Fibroblast of the aortic adventitia (primary cell): ENCODE measurements at regions not wholly inside any gene's neighbourhood (a gene's known extent, or its start where the extent isn't known, plus 50 kb on each side); places are given as distances from the start of the nearest gene placed in this dataset.

Experiments used
- DNase-seq: peaks from one replicate; pipeline ENCODE4 v3.0.0-alpha.2; 2010; ENCODE audit warnings: low read depth
- H3K4me3 ChIP-seq: 2 replicates; pipeline ENCODE4 v1.5.1; 2011; ENCODE audit warnings: low read depth, mild to moderate bottlenecking, control low read depth, low read length, moderate library complexity
- TF ChIP-seq, protein P1 (sequence below): IDR thresholded peaks from 2 replicates; pipeline ENCODE4 v1.5.1; 2011; ENCODE audit warnings: mild to moderate bottlenecking, low read length, control low read depth, inconsistent platforms; ENCODE audit not compliant: insufficient read depth

DNA sequence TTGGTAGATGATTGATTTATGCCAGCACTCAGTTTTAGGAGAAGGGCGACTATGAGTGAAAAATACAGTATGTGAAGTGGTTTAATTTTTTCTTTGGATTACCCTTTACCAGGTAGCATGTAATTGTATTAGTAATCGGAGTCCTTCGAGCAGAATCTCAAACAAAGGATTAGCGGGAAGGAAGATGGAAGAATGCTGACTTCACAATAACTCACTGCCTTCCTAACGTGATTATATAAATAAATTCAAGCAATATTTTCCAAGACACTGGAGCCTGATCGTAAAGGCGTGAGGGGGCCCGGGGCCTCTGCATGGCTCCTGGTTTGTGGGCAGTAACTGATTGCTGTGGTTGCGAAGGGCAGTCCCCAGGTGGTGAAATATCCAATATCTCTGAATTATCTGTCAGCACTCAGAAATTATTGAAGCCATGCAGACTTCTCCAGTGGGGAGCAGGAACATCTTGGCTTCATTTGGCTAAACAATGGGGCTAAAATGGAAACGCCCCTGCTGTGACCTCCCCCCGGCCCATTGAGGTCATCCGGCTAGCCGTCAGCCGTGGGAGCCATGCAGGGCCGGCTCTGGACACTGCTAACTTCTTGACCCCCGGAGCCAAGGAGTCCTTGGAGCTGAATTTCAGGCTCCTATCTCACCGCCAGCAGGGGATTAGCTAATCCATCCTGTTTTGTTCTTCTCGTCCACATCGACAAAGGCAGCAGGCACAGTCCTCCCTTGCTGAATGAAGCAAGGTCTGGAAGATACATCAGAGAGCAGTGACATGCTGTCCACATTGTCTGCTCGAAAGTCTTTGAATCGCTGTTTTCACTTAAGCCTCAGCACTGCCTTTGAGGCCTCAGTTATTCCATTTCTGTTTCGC, 295.9 kb upstream of the N4BP1 start:
- DNase-seq: no peak
- TF ChIP-seq, protein P1, sequence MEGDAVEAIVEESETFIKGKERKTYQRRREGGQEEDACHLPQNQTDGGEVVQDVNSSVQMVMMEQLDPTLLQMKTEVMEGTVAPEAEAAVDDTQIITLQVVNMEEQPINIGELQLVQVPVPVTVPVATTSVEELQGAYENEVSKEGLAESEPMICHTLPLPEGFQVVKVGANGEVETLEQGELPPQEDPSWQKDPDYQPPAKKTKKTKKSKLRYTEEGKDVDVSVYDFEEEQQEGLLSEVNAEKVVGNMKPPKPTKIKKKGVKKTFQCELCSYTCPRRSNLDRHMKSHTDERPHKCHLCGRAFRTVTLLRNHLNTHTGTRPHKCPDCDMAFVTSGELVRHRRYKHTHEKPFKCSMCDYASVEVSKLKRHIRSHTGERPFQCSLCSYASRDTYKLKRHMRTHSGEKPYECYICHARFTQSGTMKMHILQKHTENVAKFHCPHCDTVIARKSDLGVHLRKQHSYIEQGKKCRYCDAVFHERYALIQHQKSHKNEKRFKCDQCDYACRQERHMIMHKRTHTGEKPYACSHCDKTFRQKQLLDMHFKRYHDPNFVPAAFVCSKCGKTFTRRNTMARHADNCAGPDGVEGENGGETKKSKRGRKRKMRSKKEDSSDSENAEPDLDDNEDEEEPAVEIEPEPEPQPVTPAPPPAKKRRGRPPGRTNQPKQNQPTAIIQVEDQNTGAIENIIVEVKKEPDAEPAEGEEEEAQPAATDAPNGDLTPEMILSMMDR: no peak
- no peak overlapping the region for H3K4me3 ChIP-seq

- TF ChIP-seq, protein P1: no peak
- DNase-seq: no peak
Observed at GRCh38 chr16:48904333-48904732, 294.4 kb upstream of the N4BP1 start.

GRCh38 chr16:48903039-48903438, 293.1 kb upstream of the N4BP1 start:
- no peak overlapping the region for H3K4me3 ChIP-seq
- TF ChIP-seq, protein P1: no peak
- no peak for DNase-seq

More at GRCh38 chr16:48904333-48904732, 294.4 kb upstream of the N4BP1 start:
- H3K4me3 ChIP-seq: no peak overlapping the region

DNA sequence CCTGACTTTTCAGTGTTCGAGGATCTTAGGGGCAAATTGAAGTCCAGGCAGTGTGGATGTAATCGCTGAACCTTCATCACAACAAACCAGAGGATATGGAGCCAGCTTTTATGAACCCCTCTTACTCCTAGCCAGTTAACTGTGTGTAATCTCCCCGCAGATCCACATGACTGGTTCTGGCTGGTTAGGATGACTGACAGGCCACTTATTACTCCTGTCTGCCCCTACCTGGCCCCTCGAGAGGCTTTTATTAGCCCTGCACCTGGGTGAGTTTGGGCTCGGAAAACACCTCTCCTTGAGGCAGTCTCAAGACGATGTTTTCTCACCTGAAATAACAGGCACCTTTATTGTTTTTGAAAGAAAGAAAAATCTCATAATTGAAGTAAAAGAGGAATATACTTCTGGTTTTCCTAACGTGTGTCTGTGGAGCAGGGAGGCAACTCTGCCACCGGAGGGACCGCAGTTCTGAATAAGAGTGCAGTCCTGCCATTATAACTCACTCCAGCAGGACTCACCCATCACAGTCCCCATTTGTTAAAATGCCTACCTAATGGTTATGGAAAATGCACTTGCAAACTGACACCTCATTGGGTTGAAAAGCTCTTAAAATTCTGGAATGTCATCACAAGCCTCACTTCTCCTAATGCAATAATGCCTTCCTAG, 291.9 kb upstream of the N4BP1 start:
- no peak for DNase-seq
- TF ChIP-seq, protein P1: no peak
- no peak overlapping the region for H3K4me3 ChIP-seq

GRCh38 chr16:48899500-48899899, 289.5 kb upstream of the N4BP1 start:
- no peak overlapping the region for H3K4me3 ChIP-seq
- no peak for DNase-seq
- TF ChIP-seq, protein P1: no peak

DNA sequence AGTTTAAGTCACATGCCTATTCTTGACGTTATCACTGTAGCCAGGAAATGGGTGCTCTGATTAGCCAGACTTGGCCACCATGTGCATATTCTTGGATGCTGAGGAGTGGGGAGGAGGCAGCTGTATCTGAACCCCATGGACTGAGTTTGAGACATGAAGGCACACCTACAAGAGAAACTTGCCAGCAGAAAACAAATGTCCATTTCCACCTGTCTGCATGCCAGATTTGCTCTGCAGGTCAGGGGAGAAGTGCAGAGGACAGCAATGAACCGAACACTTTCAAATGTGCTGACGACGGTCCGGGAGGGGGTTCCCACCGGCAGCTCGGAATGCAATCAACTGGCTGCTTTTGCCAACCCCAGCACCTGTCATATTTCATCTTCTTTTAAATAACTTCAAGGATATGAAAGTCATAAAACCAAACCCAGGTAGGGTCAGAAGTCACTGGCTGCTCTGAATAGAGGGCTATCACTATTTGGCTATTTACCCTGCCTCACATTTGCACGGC, 287.8 kb upstream of the N4BP1 start:
- no peak for DNase-seq
- TF ChIP-seq, protein P1: no peak
- no peak overlapping the region for H3K4me3 ChIP-seq
